Loucy (cell line): ENCODE measurements at regions not wholly inside any gene's neighbourhood (a gene's known extent, or its start where the extent isn't known, plus 50 kb on each side); places are given as distances from the start of the nearest gene placed in this dataset.

ENCODE experiments used
- H2AFZ ChIP-seq: fragments of 200-600 bp; sonication (generic); 2 replicates; pipeline ENCODE4 v1.6.0; 2016; ENCODE audit warnings: antibody characterized with exemption, mild to moderate bottlenecking, low read length, moderate library complexity
- H3F3A ChIP-seq: fragments of 200-600 bp; 2 replicates; pipeline ENCODE4 v1.6.0; 2016; ENCODE audit warnings: antibody characterized with exemption, low read depth, mild to moderate bottlenecking
- H3K27me3 ChIP-seq: fragments of 200-600 bp; sonication (generic); 2 replicates; pipeline ENCODE4 v1.6.1; 2014; ENCODE audit warnings: low read length, mild to moderate bottlenecking; ENCODE audit not compliant: insufficient read depth, poor library complexity, severe bottlenecking
- H3K36me3 ChIP-seq: fragments of 200-600 bp; sonication (generic); 2 replicates; pipeline ENCODE4 v1.6.1; 2016; ENCODE audit warnings: low read length; ENCODE audit not compliant: insufficient read depth
- H3K4me1 ChIP-seq: fragments of 200-600 bp; sonication (generic); 2 replicates; pipeline ENCODE4 v1.5.1; 2014; ENCODE audit warnings: low read length, mild to moderate bottlenecking; ENCODE audit not compliant: insufficient read depth, poor library complexity, severe bottlenecking
- H3K4me2 ChIP-seq: fragments of 200-600 bp; sonication (generic); 2 replicates; pipeline ENCODE4 v1.6.0; 2014; ENCODE audit warnings: antibody characterized with exemption, low read length, low read depth, mild to moderate bottlenecking; ENCODE audit not compliant: poor library complexity, severe bottlenecking
- H3K4me3 ChIP-seq: fragments of 200-600 bp; sonication (generic); 2 replicates; pipeline ENCODE4 v1.5.1; 2014; ENCODE audit warnings: low read length, mild to moderate bottlenecking, mixed read lengths; ENCODE audit not compliant: poor library complexity, severe bottlenecking
- H3K79me2 ChIP-seq: fragments of 200-600 bp; sonication (generic); 2 replicates; pipeline ENCODE4 v1.6.1; 2014; ENCODE audit warnings: low read length; ENCODE audit not compliant: insufficient read depth
- H3K9ac ChIP-seq: fragments of 200-600 bp; sonication (generic); 2 replicates; pipeline ENCODE4 v1.6.0; 2014; ENCODE audit warnings: mild to moderate bottlenecking, low read depth, low read length, moderate library complexity; ENCODE audit not compliant: poor library complexity, severe bottlenecking
- H3K9me2 ChIP-seq: fragments of 200-600 bp; sonication (generic); replicated peaks from 2 replicates; pipeline ENCODE4 v1.6.1; 2016; ENCODE audit warnings: low read depth, low read length, mixed read lengths
- H3K9me3 ChIP-seq: fragments of 200-600 bp; sonication (generic); 2 replicates; pipeline ENCODE4 v1.6.1; 2014; ENCODE audit warnings: mild to moderate bottlenecking, antibody characterized with exemption, low read length, low read depth; ENCODE audit not compliant: insufficient read depth
- H4K20me1 ChIP-seq: fragments of 200-600 bp; sonication (generic); 2 replicates; pipeline ENCODE4 v1.6.0; 2014; ENCODE audit warnings: antibody characterized with exemption, low read length, mild to moderate bottlenecking; ENCODE audit not compliant: insufficient read depth, poor library complexity, severe bottlenecking
- CTCF ChIP-seq: fragments of 200-600 bp; sonication (generic); conservative IDR thresholded peaks from 2 replicates; pipeline ENCODE4 v1.5.1; 2014; ENCODE audit warnings: mild to moderate bottlenecking, antibody characterized with exemption, low read length
- EZH2phosphoT487 ChIP-seq: fragments of 200-600 bp; IDR thresholded peaks from 2 replicates; pipeline ENCODE4 v1.6.1; 2018; ENCODE audit warnings: antibody characterized with exemption, mild to moderate bottlenecking, moderate library complexity, borderline replicate concordance

- no peaks in the 10 kb centered on the region for H3K4me1 ChIP-seq
- TF ChIP-seq CTCF (no peak), EZH2phosphoT487 (no peak)
- no peaks in the 10 kb centered on the region for H3K79me2 ChIP-seq
- no peaks in the 10 kb centered on the region for H3K27me3 ChIP-seq
- no peak overlapping the region for H3K4me3 ChIP-seq
- H3K9ac ChIP-seq = no peak overlapping the region
- no peak overlapping the region for H3K4me2 ChIP-seq
- H3F3A ChIP-seq = no peaks in the 10 kb centered on the region
- H2AFZ ChIP-seq = no peak overlapping the region
- H3K9me2 ChIP-seq = no peaks in the 10 kb centered on the region
- H4K20me1 ChIP-seq = no peaks in the 10 kb centered on the region
- H3K36me3 ChIP-seq = no peaks in the 10 kb centered on the region
- H3K9me3 ChIP-seq = no peaks in the 10 kb centered on the region
Observed at GRCh38 chr5:77908787-77909186, 132.6 kb upstream of the TBCA start.

- Histone ChIP-seq H3F3A (no peaks in the 10 kb centered on the region), H3K9ac (no peak overlapping the region), H3K36me3 (no peaks in the 10 kb centered on the region), H3K4me1 (no peaks in the 10 kb centered on the region), H4K20me1 (no peaks in the 10 kb centered on the region), H2AFZ (no peak overlapping the region), H3K4me3 (no peak overlapping the region), H3K27me3 (no peaks in the 10 kb centered on the region), H3K9me3 (no peaks in the 10 kb centered on the region), H3K79me2 (no peaks in the 10 kb centered on the region), H3K9me2 (no peaks in the 10 kb centered on the region), H3K4me2 (no peak overlapping the region)
- TF ChIP-seq EZH2phosphoT487 (no peak), CTCF (no peak)
Observed at GRCh38 chr5:77907786-77908185, 131.6 kb upstream of the TBCA start.

- no peaks in the 10 kb centered on the region for H4K20me1 ChIP-seq
- H3K9me3 ChIP-seq = no peaks in the 10 kb centered on the region
- H3F3A ChIP-seq = no peaks in the 10 kb centered on the region
- no peak overlapping the region for H3K9ac ChIP-seq
- H2AFZ ChIP-seq = no peak overlapping the region
- H3K4me2 ChIP-seq = no peak overlapping the region
- no peaks in the 10 kb centered on the region for H3K9me2 ChIP-seq
- H3K79me2 ChIP-seq = no peaks in the 10 kb centered on the region
- H3K36me3 ChIP-seq = no peaks in the 10 kb centered on the region
- no peak overlapping the region for H3K4me3 ChIP-seq
- TF ChIP-seq EZH2phosphoT487 = no peak
- TF ChIP-seq CTCF = no peak
- H3K4me1 ChIP-seq = no peaks in the 10 kb centered on the region
- no peaks in the 10 kb centered on the region for H3K27me3 ChIP-seq
Observed at GRCh38 chr5:77906806-77907205, 130.7 kb upstream of the TBCA start.
